SU-DHL-6 (cell line): ENCODE measurements at regions not wholly inside any gene's neighbourhood (a gene's known extent, or its start where the extent isn't known, plus 50 kb on each side); places are given as distances from the start of the nearest gene placed in this dataset.

ENCODE experiments used
- CTCF ChIP-seq: fragments of 200-600 bp; sonication (generic); IDR thresholded peaks from one replicate; pipeline ENCODE4 v1.5.1; 2017; ENCODE audit warnings: antibody characterized with exemption, mild to moderate bottlenecking, low read length, moderate library complexity; ENCODE audit not compliant: insufficient read depth, poor library complexity, severe bottlenecking
- EZH2phosphoT487 ChIP-seq: fragments of 200-600 bp; sonication (generic), shearing (Covaris generic); conservative IDR thresholded peaks from 2 replicates; pipeline ENCODE4 v1.6.1; 2018; ENCODE audit warnings: mild to moderate bottlenecking, antibody characterized with exemption, low read length, moderate library complexity, mixed read lengths

- no peak for TF ChIP-seq CTCF
- no peak for TF ChIP-seq EZH2phosphoT487
These were observed 1407.1 kb upstream of the ACVR2A start for GRCh38 chr2:146437712-146438111.
